IPS DF 4.7 (cell line): ENCODE measurements at regions not wholly inside any gene's neighbourhood (a gene's known extent, or its start where the extent isn't known, plus 50 kb on each side); places are given as distances from the start of the nearest gene placed in this dataset.
"Not testable (repeated sequence)": the region's sequence is repeated elsewhere in the genome, so short reads cannot be mapped to it uniquely, and the experiment has no call there.

ENCODE experiments used
- DNase-seq: peaks from one replicate; pipeline ENCODE4 v3.0.0-alpha.2; 2013; ENCODE audit warnings: low spot score; ENCODE audit errors: extremely low read depth

- DNase-seq = no peak
These were observed 98.4 kb upstream of the TBX5 start for GRCh38 chr12:114504311-114504710.

- no peak for DNase-seq
These were observed 95.5 kb upstream of the TBX5 start for GRCh38 chr12:114501474-114501807.

GRCh38 chr12:114500775-114501473 is 95.0 kb upstream of the TBX5 start:
- DNase-seq = no peak

GRCh38 chr12:114500131-114500530 is 94.2 kb upstream of the TBX5 start:
- no peak for DNase-seq

- DNase-seq = no peak
These were observed 93.4 kb upstream of the TBX5 start for GRCh38 chr12:114499338-114499737.

GRCh38 chr12:114491916-114492315 is 86.0 kb upstream of the TBX5 start:
- no peak for DNase-seq

- not testable (repeated sequence) for DNase-seq
These were observed 79.0 kb upstream of the TBX5 start for GRCh38 chr12:114484822-114485459.

- no peak for DNase-seq
These were observed 78.1 kb upstream of the TBX5 start for GRCh38 chr12:114483996-114484395.

- no peak for DNase-seq
These were observed 75.2 kb upstream of the TBX5 start for GRCh38 chr12:114481200-114481535.

- no peak for DNase-seq
These were observed 74.6 kb upstream of the TBX5 start for GRCh38 chr12:114480337-114481199.

GRCh38 chr12:114479831-114480230 is 73.9 kb upstream of the TBX5 start:
- DNase-seq = peak; percentile 28

GRCh38 chr12:114478865-114479264 is 72.9 kb upstream of the TBX5 start:
- DNase-seq = no peak

- no peak for DNase-seq
These were observed 72.0 kb upstream of the TBX5 start for GRCh38 chr12:114477989-114478395.

GRCh38 chr12:114476159-114476558 is 70.2 kb upstream of the TBX5 start:
- DNase-seq = no peak

- DNase-seq = no peak
These were observed 67.8 kb upstream of the TBX5 start for GRCh38 chr12:114473717-114474116.

- no peak for DNase-seq
These were observed 67.1 kb upstream of the TBX5 start for GRCh38 chr12:114473018-114473417.

- no peak for DNase-seq
These were observed 51.7 kb upstream of the TBX5 start for GRCh38 chr12:114457620-114458019.
